ENCODE measurements at regions not wholly inside any gene's neighbourhood (a gene's known extent, or its start where the extent isn't known, plus 50 kb on each side); places are given as distances from the start of the nearest gene placed in this dataset.

GRCh38 chr14:81993432-81993831 lies 459.8 kb upstream of the SEL1L start (continued):
- TF ChIP-seq, protein P1, sequence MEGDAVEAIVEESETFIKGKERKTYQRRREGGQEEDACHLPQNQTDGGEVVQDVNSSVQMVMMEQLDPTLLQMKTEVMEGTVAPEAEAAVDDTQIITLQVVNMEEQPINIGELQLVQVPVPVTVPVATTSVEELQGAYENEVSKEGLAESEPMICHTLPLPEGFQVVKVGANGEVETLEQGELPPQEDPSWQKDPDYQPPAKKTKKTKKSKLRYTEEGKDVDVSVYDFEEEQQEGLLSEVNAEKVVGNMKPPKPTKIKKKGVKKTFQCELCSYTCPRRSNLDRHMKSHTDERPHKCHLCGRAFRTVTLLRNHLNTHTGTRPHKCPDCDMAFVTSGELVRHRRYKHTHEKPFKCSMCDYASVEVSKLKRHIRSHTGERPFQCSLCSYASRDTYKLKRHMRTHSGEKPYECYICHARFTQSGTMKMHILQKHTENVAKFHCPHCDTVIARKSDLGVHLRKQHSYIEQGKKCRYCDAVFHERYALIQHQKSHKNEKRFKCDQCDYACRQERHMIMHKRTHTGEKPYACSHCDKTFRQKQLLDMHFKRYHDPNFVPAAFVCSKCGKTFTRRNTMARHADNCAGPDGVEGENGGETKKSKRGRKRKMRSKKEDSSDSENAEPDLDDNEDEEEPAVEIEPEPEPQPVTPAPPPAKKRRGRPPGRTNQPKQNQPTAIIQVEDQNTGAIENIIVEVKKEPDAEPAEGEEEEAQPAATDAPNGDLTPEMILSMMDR (conservative IDR thresholded peaks at IDR 0.05; ENCODE audit: low read depth in 2 of 2), result no peak
- TF ChIP-seq, protein P2, sequence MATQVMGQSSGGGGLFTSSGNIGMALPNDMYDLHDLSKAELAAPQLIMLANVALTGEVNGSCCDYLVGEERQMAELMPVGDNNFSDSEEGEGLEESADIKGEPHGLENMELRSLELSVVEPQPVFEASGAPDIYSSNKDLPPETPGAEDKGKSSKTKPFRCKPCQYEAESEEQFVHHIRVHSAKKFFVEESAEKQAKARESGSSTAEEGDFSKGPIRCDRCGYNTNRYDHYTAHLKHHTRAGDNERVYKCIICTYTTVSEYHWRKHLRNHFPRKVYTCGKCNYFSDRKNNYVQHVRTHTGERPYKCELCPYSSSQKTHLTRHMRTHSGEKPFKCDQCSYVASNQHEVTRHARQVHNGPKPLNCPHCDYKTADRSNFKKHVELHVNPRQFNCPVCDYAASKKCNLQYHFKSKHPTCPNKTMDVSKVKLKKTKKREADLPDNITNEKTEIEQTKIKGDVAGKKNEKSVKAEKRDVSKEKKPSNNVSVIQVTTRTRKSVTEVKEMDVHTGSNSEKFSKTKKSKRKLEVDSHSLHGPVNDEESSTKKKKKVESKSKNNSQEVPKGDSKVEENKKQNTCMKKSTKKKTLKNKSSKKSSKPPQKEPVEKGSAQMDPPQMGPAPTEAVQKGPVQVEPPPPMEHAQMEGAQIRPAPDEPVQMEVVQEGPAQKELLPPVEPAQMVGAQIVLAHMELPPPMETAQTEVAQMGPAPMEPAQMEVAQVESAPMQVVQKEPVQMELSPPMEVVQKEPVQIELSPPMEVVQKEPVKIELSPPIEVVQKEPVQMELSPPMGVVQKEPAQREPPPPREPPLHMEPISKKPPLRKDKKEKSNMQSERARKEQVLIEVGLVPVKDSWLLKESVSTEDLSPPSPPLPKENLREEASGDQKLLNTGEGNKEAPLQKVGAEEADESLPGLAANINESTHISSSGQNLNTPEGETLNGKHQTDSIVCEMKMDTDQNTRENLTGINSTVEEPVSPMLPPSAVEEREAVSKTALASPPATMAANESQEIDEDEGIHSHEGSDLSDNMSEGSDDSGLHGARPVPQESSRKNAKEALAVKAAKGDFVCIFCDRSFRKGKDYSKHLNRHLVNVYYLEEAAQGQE (IDR thresholded peaks at IDR 0.05; ENCODE audit: unreplicated experiment), result no peak
- TF ChIP-seq JUNB (IDR thresholded peaks at IDR 0.05; ENCODE audit: unreplicated experiment), result no peak

DNA sequence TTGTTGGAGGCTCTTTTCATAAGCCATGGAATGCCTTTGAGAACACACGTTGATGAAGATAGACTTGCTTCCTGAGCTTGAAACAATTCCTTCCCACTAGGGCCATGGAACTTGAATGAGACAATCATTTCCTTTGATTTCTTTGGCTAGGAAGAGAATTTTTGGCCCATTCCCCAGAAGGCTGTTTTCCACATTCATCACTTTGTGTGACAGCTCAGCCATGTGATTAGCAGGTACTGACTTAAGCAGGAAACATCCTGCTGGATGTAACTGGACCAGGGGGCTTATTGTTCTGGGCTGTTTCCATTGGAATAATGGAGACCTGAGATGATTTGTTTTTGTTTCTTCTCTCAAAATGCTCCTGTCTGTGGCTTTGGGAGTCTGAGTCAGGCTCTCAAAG lies 469.8 kb upstream of the SEL1L start:
- no peaks in the 10 kb centered on the region for H3K36me3 ChIP-seq (ENCODE audit: insufficient read depth)
- ATAC-seq (no peak), DNase-seq (ENCODE audit: low spot score) (no peak)
- Mint-ChIP-seq H3K9me3 (peaks cover 95% of the 10 kb centered on the region), H3K27ac (no peak overlapping the region), H3K27me3 (ENCODE audit: insufficient read depth, low read depth, poor library complexity) (no peaks in the 10 kb centered on the region), H3K36me3 (ENCODE audit: low read depth) (peaks cover 8% of the 10 kb centered on the region; the same call in 2 of the 3 replicates), H3K4me1 (no peaks in the 10 kb centered on the region), H3K4me3 (no peak overlapping the region)
- H3K4me3 ChIP-seq, result no peak overlapping the region
- H3K4me2 ChIP-seq, result no peak overlapping the region
- H4K20me1 ChIP-seq (replicated peaks; ENCODE audit: insufficient read depth), result no peaks in the 10 kb centered on the region
- H3F3A ChIP-seq (replicated peaks; ENCODE audit: low read depth), result no peaks in the 10 kb centered on the region
- H3K27me3 ChIP-seq (ENCODE audit: insufficient read depth), result no peaks in the 10 kb centered on the region
- H3K9me2 ChIP-seq (ENCODE audit: insufficient read depth), result no peaks in the 10 kb centered on the region
- H3K4me1 ChIP-seq (ENCODE audit: insufficient read depth), result no peaks in the 10 kb centered on the region
- H3K79me2 ChIP-seq (replicated peaks; ENCODE audit: insufficient read depth), result no peaks in the 10 kb centered on the region
- H3K27ac ChIP-seq (ENCODE audit: low read depth), result no peak overlapping the region
- no peak overlapping the region for H2AFZ ChIP-seq
- TF ChIP-seq CREB1 (CRISPR knock-in tag; IDR thresholded peaks at IDR 0.05; ENCODE audit: low read depth), result no peak
- TF ChIP-seq EZH2 (IDR thresholded peaks at IDR 0.05; ENCODE audit: low read depth, unreplicated experiment), result no peak
- TF ChIP-seq, protein P3, sequence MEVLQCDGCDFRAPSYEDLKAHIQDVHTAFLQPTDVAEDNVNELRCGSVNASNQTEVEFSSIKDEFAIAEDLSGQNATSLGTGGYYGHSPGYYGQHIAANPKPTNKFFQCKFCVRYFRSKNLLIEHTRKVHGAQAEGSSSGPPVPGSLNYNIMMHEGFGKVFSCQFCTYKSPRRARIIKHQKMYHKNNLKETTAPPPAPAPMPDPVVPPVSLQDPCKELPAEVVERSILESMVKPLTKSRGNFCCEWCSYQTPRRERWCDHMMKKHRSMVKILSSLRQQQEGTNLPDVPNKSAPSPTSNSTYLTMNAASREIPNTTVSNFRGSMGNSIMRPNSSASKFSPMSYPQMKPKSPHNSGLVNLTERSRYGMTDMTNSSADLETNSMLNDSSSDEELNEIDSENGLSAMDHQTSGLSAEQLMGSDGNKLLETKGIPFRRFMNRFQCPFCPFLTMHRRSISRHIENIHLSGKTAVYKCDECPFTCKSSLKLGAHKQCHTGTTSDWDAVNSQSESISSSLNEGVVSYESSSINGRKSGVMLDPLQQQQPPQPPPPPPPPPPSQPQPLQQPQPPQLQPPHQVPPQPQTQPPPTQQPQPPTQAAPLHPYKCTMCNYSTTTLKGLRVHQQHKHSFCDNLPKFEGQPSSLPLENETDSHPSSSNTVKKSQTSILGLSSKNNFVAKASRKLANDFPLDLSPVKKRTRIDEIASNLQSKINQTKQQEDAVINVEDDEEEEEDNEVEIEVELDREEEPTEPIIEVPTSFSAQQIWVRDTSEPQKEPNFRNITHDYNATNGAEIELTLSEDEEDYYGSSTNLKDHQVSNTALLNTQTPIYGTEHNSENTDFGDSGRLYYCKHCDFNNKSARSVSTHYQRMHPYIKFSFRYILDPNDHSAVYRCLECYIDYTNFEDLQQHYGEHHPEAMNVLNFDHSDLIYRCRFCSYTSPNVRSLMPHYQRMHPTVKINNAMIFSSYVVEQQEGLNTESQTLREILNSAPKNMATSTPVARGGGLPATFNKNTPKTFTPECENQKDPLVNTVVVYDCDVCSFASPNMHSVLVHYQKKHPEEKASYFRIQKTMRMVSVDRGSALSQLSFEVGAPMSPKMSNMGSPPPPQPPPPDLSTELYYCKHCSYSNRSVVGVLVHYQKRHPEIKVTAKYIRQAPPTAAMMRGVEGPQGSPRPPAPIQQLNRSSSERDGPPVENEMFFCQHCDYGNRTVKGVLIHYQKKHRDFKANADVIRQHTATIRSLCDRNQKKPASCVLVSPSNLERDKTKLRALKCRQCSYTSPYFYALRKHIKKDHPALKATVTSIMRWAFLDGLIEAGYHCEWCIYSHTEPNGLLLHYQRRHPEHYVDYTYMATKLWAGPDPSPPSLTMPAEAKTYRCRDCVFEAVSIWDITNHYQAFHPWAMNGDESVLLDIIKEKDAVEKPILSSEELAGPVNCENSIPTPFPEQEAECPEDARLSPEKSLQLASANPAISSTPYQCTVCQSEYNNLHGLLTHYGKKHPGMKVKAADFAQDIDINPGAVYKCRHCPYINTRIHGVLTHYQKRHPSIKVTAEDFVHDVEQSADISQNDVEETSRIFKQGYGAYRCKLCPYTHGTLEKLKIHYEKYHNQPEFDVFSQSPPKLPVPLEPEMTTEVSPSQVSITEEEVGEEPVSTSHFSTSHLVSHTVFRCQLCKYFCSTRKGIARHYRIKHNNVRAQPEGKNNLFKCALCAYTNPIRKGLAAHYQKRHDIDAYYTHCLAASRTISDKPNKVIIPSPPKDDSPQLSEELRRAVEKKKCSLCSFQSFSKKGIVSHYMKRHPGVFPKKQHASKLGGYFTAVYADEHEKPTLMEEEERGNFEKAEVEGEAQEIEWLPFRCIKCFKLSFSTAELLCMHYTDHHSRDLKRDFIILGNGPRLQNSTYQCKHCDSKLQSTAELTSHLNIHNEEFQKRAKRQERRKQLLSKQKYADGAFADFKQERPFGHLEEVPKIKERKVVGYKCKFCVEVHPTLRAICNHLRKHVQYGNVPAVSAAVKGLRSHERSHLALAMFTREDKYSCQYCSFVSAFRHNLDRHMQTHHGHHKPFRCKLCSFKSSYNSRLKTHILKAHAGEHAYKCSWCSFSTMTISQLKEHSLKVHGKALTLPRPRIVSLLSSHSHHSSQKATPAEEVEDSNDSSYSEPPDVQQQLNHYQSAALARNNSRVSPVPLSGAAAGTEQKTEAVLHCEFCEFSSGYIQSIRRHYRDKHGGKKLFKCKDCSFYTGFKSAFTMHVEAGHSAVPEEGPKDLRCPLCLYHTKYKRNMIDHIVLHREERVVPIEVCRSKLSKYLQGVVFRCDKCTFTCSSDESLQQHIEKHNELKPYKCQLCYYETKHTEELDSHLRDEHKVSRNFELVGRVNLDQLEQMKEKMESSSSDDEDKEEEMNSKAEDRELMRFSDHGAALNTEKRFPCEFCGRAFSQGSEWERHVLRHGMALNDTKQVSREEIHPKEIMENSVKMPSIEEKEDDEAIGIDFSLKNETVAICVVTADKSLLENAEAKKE (CRISPR knock-in tag; IDR thresholded peaks at IDR 0.05), result no peak
- TF ChIP-seq, protein P1 (conservative IDR thresholded peaks at IDR 0.05; ENCODE audit: low read depth in 2 of 2), result no peak
- TF ChIP-seq, protein P2 (IDR thresholded peaks at IDR 0.05; ENCODE audit: unreplicated experiment), result no peak

Measured in GM23338 (cell line).